ENCODE measurements at regions not wholly inside any gene's neighbourhood (a gene's known extent, or its start where the extent isn't known, plus 50 kb on each side); places are given as distances from the start of the nearest gene placed in this dataset.
"Not testable (repeated sequence)": the region's sequence is repeated elsewhere in the genome, so short reads cannot be mapped to it uniquely, and the experiment has no call there.

DNA sequence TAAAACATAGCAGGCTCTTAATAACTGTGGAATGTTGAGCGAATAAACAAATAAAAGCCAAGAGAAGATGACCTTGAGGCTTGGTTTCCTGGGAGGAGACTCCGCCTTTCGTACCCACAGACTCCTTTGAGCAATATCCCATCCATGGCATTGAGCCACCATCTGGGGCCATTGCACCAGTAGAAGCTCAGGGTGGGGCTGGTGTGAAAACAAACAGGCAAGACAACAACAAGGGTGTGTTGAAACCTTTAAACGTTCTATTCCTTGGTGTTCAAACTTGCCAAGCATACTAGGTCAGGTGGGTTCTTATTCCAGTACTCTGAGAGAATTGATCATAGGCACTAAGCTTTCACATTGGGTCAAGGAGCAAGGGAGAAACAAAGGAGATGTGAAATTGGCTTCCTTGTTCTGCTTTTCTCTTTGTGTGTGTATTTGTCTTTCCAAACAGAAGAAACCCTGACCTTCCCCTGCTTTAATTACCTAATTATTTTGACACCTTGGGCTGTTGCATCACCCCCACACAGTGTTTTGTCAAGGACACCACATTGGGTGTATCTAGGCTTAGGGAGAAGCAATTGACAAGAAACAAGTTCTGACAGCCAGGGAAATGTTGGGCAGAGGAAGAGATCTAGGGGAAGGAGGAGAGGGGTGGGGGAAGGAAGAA is 105.1 kb upstream of the BCL6 start:
- DNase-seq (ENCODE audit: low read depth in 2 of 2), result no peak

DNA sequence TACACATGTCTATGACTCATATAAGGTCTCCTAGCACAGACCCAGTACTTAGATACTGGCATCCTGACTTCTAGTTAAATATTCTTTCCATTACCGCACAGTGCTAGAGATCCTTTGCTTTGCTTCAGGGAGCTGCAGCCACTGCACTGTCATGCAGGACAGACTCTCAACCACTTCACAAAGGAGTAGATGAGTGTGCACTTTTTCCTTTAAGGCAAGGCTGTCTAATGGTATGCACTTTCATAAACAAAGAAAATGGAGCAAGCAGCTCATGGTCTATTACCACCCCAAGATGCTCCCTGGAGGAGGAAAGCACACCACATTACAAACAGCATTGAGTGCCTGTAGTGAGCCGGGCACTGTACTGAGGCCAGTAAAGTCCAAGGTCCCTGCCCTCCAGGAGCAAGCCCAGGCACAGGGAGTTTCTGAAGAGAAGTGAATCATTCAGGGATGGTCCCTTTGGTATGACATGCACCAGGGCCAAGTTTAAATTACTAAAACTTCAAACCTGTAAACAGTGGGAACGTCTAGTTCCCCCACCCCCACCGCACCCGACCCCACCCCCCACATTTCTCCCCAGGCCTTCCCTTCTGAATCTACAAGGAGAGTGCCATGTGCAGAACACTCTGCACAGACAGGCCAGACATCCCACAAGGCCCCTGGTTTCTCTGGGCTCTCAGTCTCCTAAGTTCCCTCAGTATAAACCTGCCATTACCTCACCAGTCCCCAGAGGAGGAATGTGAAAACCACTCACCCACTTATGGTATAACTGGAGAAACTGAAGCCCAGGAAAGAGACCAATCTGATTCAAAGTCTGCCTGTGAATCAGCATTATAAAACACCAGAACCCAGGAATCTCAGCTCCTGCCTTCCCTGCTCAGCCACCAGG is 107.8 kb upstream of the BCL6 start:
- DNase-seq (ENCODE audit: low read depth in 2 of 2), result no peak

GRCh38 chr3:187855131-187855530 is 109.9 kb upstream of the BCL6 start:
- no peak for DNase-seq (ENCODE audit: low read depth in 2 of 2)

- DNase-seq (ENCODE audit: low read depth in 2 of 2), result no peak
Observed at GRCh38 chr3:187856555-187856954, 111.3 kb upstream of the BCL6 start.

GRCh38 chr3:187858041-187858440 is 112.8 kb upstream of the BCL6 start:
- DNase-seq (ENCODE audit: low read depth in 2 of 2), result no peak

DNA sequence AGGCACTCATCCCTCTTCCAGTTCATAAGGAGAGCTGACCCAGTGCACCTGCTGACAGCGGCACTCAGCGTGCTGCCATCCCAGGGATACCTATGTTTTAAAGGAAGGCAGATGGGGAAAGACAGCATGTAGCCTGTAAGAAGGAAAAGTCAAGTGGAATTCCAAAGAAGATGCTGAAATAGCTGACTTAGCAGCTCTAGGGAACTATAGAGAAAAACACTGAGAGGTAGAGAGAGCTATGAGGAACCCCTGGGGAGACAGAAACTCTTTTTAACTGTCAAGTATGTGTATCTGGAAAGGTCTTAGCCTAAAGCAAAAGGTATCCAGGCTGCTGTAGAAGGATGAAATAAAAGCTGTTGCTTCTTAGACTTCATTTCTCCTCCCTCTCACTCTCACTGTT is 113.4 kb upstream of the BCL6 start:
- DNase-seq (ENCODE audit: low read depth in 2 of 2), result no peak

- DNase-seq (ENCODE audit: low read depth in 2 of 2), result not testable (repeated sequence)
Observed at GRCh38 chr3:187862701-187863277, 117.5 kb upstream of the BCL6 start.

DNA sequence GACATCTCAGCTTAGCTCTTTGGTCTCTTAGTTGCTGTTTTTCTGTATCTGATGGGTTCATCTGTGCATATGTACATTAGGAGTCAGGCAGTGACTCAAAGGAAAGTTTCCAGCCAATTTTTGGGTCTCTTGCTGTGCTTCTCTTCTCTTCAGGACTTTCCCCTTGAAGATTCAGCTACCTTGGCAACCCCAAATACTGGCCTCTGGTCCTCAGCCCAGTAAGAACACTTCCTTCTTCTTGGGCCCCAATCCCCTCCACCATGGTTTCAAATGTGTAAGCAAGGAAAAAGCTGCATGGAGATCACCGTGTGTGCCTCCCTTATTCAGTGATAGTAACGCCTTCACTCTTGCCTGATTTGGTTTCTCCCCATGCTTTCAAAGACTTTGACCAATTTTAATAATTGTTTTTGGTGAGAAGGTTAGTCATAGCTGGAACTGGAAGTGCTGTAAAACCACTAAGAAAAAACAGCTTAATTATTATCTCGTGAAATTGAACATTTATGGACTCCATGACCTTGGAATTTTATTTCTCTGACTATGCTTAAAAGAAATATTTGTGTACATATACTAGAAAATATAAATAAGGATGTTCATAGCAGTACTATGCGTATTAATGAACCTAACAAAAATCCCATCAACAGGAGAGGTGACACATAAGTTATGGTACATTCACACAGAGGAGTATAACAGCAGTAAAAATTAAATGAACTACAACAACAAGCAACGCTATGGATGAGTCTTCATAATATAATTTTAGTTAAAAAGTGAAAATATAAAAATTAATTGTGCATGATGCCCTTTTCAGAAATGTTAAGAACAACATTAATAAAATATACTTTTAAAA is 125.3 kb upstream of the BCL6 start:
- no peak for DNase-seq (ENCODE audit: low read depth in 2 of 2)

- no peak for DNase-seq (ENCODE audit: low read depth in 2 of 2)
Observed at GRCh38 chr3:187871204-187871591, 125.9 kb upstream of the BCL6 start.

GRCh38 chr3:187871848-187872247 is 126.6 kb upstream of the BCL6 start:
- DNase-seq (ENCODE audit: low read depth in 2 of 2), result no peak

DNA sequence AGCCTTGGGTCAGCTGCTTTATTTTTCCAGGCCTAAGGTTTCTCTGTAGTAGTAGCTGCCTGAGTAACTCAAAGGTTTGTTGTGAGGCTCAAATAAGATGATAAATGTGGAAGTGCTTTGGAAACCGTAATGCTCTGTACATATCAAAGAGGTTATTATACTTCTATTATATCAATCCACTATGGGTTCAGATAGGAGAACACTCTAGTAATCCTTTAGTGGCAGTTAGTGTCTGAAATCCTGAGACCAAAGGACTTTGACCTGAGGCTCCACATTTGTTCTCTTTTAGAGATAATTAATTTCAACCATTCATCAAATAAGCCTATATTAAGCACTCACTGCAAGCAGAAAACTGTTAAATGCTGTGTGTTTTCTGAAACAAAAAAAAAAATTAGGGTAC is 128.6 kb upstream of the BCL6 start:
- DNase-seq (ENCODE audit: low read depth in 2 of 2), result no peak

GRCh38 chr3:187875863-187876262 is 130.6 kb upstream of the BCL6 start:
- DNase-seq (ENCODE audit: low read depth in 2 of 2), result no peak

GRCh38 chr3:187878772-187879518 is 133.7 kb upstream of the BCL6 start:
- DNase-seq (ENCODE audit: low read depth in 2 of 2), result no peak

DNA sequence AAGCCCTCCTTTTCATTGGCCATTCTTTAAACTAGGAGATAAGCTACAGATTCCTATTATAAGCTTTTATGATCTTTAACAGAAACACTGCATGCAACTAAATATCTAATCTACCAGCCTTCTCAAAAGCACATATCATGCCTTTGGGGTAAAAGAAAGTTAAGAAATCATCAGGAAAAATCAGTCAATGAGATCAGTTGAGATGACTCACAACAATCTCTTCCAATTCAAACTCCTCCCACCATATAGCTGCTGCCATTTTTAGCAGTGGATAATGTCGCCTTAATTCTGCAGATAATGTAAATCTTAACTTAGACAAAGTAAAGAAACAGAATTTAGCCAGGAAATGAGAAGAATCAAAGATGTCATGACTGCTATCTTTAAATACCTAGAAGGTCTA is 135.2 kb upstream of the BCL6 start:
- no peak for DNase-seq (ENCODE audit: low read depth in 2 of 2)

- no peak for DNase-seq (ENCODE audit: low read depth in 2 of 2)
Observed at GRCh38 chr3:187880851-187881250, 135.6 kb upstream of the BCL6 start.

DNA sequence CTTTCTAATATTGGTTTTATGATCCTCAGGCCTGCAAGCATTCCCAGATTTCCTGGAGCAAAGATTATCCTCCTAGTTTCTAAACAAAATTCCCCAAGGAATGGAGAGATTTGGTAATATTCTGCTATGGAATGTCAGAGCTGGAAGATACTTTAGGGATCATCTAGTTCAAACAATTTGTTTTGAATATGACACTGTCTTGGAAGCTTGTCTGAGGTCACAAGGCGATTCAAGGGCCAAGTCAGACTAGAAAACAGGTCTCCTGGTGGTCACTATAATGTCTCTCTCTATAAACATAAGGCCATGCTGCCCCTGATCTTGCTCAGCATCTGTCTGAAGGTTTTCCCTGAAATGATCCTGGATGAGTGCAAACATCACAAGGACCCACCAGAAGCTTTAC is 143.4 kb upstream of the BCL6 start:
- DNase-seq (ENCODE audit: low read depth in 2 of 2), result no peak

GRCh38 chr3:187889106-187889505 is 143.8 kb upstream of the BCL6 start:
- no peak for DNase-seq (ENCODE audit: low read depth in 2 of 2)

GRCh38 chr3:187889601-187890404 is 144.5 kb upstream of the BCL6 start:
- no peak for DNase-seq (ENCODE audit: low read depth in 2 of 2)

DNA sequence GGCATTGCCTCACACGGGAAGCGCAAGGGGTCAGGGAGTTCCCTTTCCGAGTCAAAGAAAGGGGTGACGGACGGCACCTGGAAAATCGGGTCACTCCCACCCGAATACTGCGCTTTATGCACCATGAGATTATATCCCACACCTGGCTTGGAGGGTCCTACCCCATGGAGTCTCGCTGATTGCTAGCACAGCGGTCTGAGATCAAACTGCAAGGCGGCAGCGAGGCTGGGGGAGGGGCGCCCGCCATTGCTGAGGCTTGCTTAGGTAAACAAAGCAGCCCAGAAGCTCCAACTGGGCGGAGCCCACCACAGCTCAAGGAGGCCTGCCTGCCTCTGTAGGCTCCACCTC is 145.1 kb upstream of the BCL6 start:
- not testable (repeated sequence) for DNase-seq (ENCODE audit: low read depth in 2 of 2)

GRCh38 chr3:187896646-187897045 is 151.4 kb upstream of the BCL6 start:
- no peak for DNase-seq (ENCODE audit: low read depth in 2 of 2)

- DNase-seq (ENCODE audit: low read depth in 2 of 2), result no peak
Observed at GRCh38 chr3:187899246-187899645, 154.0 kb upstream of the BCL6 start.
